ENCODE measurements at regions not wholly inside any gene's neighbourhood (a gene's known extent, or its start where the extent isn't known, plus 50 kb on each side); places are given as distances from the start of the nearest gene placed in this dataset.

DNA sequence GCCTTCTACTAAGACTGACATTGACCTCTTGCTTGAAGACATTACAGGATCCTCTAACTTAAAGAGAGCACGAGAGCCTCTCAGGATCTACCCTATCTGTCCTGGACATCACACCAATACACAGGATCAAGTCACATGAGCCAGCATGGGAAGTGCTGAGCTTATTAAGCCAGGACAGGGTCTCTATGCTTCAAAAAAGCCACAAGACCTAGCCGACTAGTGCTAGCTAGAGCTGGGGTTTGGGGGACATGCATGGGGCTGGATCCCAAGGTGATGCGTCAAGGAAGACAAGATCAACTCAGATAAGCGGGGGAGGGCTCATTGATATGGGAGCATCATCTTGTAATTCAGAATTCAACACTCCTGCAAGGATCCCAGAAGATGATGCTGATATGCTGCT lies 167.2 kb upstream of the TAB2 start:
- Histone ChIP-seq H3K4me3 (ENCODE audit: low read depth, low read length) (no peak overlapping the region), H3K27ac (ENCODE audit: low read depth, low read length) (no peak overlapping the region), H3K9ac (ENCODE audit: low read depth, low read length) (no peak overlapping the region), H3K27me3 (ENCODE audit: control insufficient read depth, insufficient read depth, low read length) (no peaks in the 10 kb centered on the region), H3K9me3 (ENCODE audit: control insufficient read depth, insufficient read depth, low read length) (no peaks in the 10 kb centered on the region), H3K4me1 (ENCODE audit: control insufficient read depth, insufficient read depth, low read length) (no peaks in the 10 kb centered on the region), H3K36me3 (ENCODE audit: control insufficient read depth, insufficient read depth, low read length) (no peaks in the 10 kb centered on the region)

DNA sequence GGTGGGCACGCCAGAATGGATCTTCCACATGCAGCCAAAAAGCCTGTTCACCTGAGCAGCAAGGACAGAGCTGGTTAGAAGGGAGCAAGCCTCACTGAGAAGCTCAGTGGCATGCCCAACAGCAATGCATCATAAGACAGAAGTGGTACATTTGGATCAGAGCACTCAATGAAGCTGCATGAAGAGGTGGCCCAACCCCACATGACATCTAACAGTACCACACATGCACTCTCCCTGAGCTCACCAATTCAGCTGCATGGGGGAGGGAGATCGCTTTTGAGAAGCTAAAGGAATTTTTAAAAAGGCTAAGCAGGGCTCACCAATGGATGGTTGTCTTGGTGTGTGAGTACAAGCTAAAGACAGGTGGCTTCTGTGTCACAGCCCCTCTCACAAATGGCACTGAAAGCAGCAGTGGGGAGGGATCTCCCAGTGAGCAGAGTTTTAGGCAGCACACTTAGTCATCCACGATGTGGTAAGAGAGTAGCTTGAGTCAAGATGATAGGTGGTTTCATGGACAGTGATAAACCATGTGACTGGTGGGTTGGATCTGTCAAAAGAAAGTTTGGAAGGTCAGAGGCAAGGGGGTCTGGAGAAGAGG lies 166.6 kb upstream of the TAB2 start:
- H3K9ac ChIP-seq (ENCODE audit: low read depth, low read length): no peak overlapping the region
- no peak overlapping the region for H3K4me3 ChIP-seq (ENCODE audit: low read depth, low read length)
- no peaks in the 10 kb centered on the region for H3K9me3 ChIP-seq (ENCODE audit: control insufficient read depth, insufficient read depth, low read length)
- H3K27ac ChIP-seq (ENCODE audit: low read depth, low read length): no peak overlapping the region
- no peaks in the 10 kb centered on the region for H3K27me3 ChIP-seq (ENCODE audit: control insufficient read depth, insufficient read depth, low read length)
- H3K36me3 ChIP-seq (ENCODE audit: control insufficient read depth, insufficient read depth, low read length): no peaks in the 10 kb centered on the region
- H3K4me1 ChIP-seq (ENCODE audit: control insufficient read depth, insufficient read depth, low read length): no peaks in the 10 kb centered on the region

DNA sequence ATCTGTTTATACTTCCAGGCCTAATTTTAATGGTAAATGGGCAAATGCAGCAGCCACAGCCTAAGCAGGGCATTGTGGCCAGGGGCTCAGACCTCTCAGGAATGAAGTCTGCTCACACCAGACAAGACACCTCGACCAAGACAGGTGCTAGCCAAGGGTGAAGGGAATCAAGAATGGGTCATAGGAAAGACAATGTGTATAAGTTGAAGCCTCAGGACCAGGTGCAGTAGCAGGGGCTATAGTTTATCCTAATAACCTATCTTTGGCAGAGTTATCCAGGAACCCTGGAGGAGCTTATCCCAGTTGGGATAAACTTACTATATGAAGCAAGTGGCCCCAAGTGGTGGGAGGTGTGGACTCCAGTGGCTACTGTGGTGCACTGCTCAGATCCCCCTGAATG lies 165.0 kb upstream of the TAB2 start:
- Histone ChIP-seq H3K27ac (ENCODE audit: low read depth, low read length) (no peak overlapping the region), H3K27me3 (ENCODE audit: control insufficient read depth, insufficient read depth, low read length) (no peaks in the 10 kb centered on the region), H3K4me3 (ENCODE audit: low read depth, low read length) (no peak overlapping the region), H3K9ac (ENCODE audit: low read depth, low read length) (no peak overlapping the region), H3K4me1 (ENCODE audit: control insufficient read depth, insufficient read depth, low read length) (peaks cover 7% of the 10 kb centered on the region), H3K9me3 (ENCODE audit: control insufficient read depth, insufficient read depth, low read length) (no peaks in the 10 kb centered on the region), H3K36me3 (ENCODE audit: control insufficient read depth, insufficient read depth, low read length) (no peaks in the 10 kb centered on the region)

DNA sequence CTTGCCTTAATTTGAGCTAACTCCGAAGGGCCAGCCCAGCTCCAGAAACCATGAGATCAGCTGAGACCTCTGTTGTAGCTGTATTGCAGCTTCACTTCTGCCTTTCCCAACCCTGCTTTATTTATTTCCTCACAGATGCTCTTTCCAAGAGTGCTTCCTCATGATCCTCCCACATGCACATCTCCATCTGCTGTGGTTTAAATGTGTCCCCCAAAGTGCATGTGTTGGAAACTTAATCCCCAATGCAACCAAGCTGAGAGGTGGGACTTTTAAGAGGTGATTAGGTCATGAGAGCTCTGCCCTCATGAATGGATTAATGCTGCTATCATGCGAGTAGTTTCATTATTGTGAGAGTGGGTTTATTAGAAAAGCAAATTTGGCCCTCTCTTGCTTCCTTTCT lies 164.4 kb upstream of the TAB2 start:
- Histone ChIP-seq H3K36me3 (ENCODE audit: control insufficient read depth, insufficient read depth, low read length) (no peaks in the 10 kb centered on the region), H3K27ac (ENCODE audit: low read depth, low read length) (no peak overlapping the region), H3K4me1 (ENCODE audit: control insufficient read depth, insufficient read depth, low read length) (peaks cover 13% of the 10 kb centered on the region), H3K9me3 (ENCODE audit: control insufficient read depth, insufficient read depth, low read length) (no peaks in the 10 kb centered on the region), H3K27me3 (ENCODE audit: control insufficient read depth, insufficient read depth, low read length) (no peaks in the 10 kb centered on the region), H3K4me3 (ENCODE audit: low read depth, low read length) (no peak overlapping the region), H3K9ac (ENCODE audit: low read depth, low read length) (no peak overlapping the region)

DNA sequence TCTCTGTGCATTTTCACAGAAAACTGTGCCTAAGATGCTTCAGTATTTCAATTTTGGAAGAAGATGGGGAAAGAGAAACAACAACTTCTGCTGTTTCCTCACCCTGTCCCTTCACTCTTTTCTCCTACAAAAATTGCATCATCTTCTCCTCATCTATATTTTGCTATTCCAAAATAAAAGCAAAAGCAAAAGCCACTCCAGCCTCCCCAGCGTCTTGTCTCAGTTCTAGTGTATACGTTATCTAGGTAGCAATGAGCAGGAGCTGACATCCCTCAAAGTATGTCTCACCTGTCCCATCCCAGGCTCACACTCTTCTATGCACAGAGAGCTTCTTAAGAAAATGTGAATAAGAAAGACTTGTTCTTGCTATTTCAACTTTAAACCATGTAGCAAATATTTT lies 163.8 kb upstream of the TAB2 start:
- no peaks in the 10 kb centered on the region for H3K27me3 ChIP-seq (ENCODE audit: control insufficient read depth, insufficient read depth, low read length)

DNA sequence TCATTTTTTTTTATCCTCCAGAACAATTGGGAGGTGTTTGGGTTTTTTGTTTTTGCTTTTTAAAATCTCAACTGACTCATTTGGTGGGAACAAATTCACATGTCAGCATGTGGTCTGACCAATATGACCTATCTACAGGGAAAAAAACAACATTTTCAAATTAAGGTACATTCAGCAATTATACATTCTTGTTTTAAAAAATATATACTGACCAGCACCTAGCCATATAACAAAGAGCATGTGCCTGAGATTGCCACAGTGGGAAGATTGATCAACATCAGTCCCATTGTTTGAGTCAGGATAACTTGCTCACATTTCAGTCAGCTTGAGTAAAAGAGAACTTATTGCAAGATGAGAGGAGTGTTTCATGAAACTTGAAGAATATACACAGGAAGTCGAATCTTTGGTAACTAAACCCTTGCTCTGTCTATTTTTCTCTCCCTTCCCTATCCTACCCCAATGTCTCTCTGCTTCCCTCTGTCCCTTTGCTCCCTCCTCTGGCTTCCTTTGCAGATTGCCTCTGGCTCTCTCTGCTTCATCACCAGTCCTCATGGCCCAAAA lies 163.2 kb upstream of the TAB2 start:
- Histone ChIP-seq H3K9me3 (ENCODE audit: control insufficient read depth, insufficient read depth, low read length) (no peaks in the 10 kb centered on the region), H3K4me1 (ENCODE audit: control insufficient read depth, insufficient read depth, low read length) (peaks cover 15% of the 10 kb centered on the region), H3K27ac (ENCODE audit: low read depth, low read length) (no peak overlapping the region), H3K27me3 (ENCODE audit: control insufficient read depth, insufficient read depth, low read length) (no peaks in the 10 kb centered on the region), H3K4me3 (ENCODE audit: low read depth, low read length) (no peak overlapping the region), H3K9ac (ENCODE audit: low read depth, low read length) (no peak overlapping the region), H3K36me3 (ENCODE audit: control insufficient read depth, insufficient read depth, low read length) (no peaks in the 10 kb centered on the region)

More for the DNA sequence above, 163.8 kb upstream of the TAB2 start:
- Histone ChIP-seq H3K9me3 (ENCODE audit: control insufficient read depth, insufficient read depth, low read length) (no peaks in the 10 kb centered on the region), H3K4me3 (ENCODE audit: low read depth, low read length) (no peak overlapping the region), H3K9ac (ENCODE audit: low read depth, low read length) (no peak overlapping the region), H3K36me3 (ENCODE audit: control insufficient read depth, insufficient read depth, low read length) (no peaks in the 10 kb centered on the region), H3K27ac (ENCODE audit: low read depth, low read length) (no peak overlapping the region), H3K4me1 (ENCODE audit: control insufficient read depth, insufficient read depth, low read length) (peaks cover 15% of the 10 kb centered on the region)

DNA sequence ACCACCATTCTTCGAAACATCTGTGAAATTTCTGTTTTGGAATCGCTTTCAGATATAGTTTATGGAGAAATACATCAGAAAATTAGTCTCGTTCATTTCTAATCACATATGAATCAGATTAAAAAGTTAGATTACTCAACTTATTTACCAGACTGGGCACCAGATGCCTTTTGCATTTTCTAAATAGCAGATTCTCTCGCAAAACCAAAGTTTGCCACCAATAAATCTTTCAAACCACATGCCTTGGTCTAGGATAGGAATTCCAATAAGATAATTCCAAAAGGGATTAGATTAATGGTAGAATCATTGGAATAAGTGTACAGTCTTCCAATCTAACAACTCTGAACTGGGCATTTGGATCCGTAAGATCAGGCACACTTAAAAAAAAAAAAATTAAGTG lies 160.4 kb upstream of the TAB2 start:
- Histone ChIP-seq H3K36me3 (ENCODE audit: control insufficient read depth, insufficient read depth, low read length) (no peaks in the 10 kb centered on the region), H3K27ac (ENCODE audit: low read depth, low read length) (peak overlapping the region; percentile 5), H3K4me1 (ENCODE audit: control insufficient read depth, insufficient read depth, low read length) (peaks cover 15% of the 10 kb centered on the region), H3K9ac (ENCODE audit: low read depth, low read length) (peak overlapping the region; percentile 12; the same call in 1 of the 2 replicates), H3K4me3 (ENCODE audit: low read depth, low read length) (no peak overlapping the region), H3K27me3 (ENCODE audit: control insufficient read depth, insufficient read depth, low read length) (no peaks in the 10 kb centered on the region), H3K9me3 (ENCODE audit: control insufficient read depth, insufficient read depth, low read length) (no peaks in the 10 kb centered on the region)

DNA sequence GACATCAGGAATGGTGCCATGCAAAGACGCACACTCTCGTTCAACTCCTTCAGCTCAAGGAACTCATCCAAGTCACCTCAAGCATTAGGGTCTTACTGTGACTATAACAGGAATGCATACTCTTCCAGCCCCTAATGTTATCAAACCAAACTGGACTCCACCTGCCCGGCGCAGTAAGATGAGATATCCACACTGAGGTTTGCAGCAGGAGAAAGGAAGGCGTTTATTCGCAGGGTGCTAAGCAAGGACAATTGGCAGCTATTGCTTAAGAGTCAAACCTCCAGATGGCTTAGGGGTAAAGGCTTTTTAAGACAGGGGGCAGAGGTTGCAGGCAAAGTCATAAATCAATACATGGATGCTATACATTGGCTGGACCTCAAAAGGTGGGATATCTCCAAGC lies 159.4 kb upstream of the TAB2 start:
- Histone ChIP-seq H3K27me3 (ENCODE audit: control insufficient read depth, insufficient read depth, low read length) (no peaks in the 10 kb centered on the region), H3K27ac (ENCODE audit: low read depth, low read length) (no peak overlapping the region), H3K9me3 (ENCODE audit: control insufficient read depth, insufficient read depth, low read length) (no peaks in the 10 kb centered on the region), H3K36me3 (ENCODE audit: control insufficient read depth, insufficient read depth, low read length) (no peaks in the 10 kb centered on the region), H3K4me3 (ENCODE audit: low read depth, low read length) (no peak overlapping the region), H3K9ac (ENCODE audit: low read depth, low read length) (no peak overlapping the region), H3K4me1 (ENCODE audit: control insufficient read depth, insufficient read depth, low read length) (peaks cover 15% of the 10 kb centered on the region)

DNA sequence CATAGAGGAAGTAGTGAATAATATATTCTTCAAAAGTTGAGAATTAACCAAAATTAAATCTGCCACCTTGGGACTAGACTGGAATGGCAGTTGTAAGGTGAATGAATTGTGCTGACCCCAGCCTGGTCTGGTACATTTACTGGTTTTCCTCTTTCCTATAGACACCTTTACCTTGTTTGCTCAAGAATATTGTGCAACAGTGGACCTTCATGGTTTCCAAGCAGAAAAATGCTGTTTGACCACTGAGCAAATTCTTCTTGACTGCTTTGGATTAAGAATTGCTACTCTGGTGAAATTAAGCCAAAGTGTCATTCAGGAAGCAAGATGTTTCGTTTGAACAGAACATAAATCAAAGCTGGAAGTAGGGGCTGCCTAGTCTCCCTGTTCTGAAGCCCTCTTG lies 156.6 kb upstream of the TAB2 start:
- no peaks in the 10 kb centered on the region for H3K36me3 ChIP-seq (ENCODE audit: control insufficient read depth, insufficient read depth, low read length)
- no peak overlapping the region for H3K27ac ChIP-seq (ENCODE audit: low read depth, low read length)
- no peak overlapping the region for H3K9ac ChIP-seq (ENCODE audit: low read depth, low read length)
- H3K27me3 ChIP-seq (ENCODE audit: control insufficient read depth, insufficient read depth, low read length): no peaks in the 10 kb centered on the region
- H3K9me3 ChIP-seq (ENCODE audit: control insufficient read depth, insufficient read depth, low read length): no peaks in the 10 kb centered on the region
- no peak overlapping the region for H3K4me3 ChIP-seq (ENCODE audit: low read depth, low read length)
- H3K4me1 ChIP-seq (ENCODE audit: control insufficient read depth, insufficient read depth, low read length): peaks cover 17% of the 10 kb centered on the region

DNA sequence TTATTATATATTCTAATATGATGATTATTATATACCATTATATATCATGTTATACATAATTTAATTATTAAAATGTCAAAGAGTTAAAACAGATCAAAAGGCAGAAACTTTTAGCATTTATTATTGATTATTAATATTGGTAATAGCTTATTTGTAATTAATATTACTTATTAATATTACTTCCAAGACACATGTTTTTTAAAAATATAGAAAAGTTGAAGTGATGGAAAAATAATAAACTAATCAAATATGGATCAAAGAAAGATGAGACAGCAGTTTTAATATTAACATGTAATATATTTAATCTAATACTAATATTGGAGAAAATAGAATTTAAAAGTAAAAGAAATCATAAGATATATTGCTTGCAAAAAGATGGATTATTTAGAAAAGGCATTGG lies 154.6 kb upstream of the TAB2 start:
- H3K4me3 ChIP-seq (ENCODE audit: low read depth, low read length): no peak overlapping the region
- no peak overlapping the region for H3K9ac ChIP-seq (ENCODE audit: low read depth, low read length)
- H3K36me3 ChIP-seq (ENCODE audit: control insufficient read depth, insufficient read depth, low read length): no peaks in the 10 kb centered on the region
- no peaks in the 10 kb centered on the region for H3K27me3 ChIP-seq (ENCODE audit: control insufficient read depth, insufficient read depth, low read length)
- H3K4me1 ChIP-seq (ENCODE audit: control insufficient read depth, insufficient read depth, low read length): peaks cover 7% of the 10 kb centered on the region
- no peak overlapping the region for H3K27ac ChIP-seq (ENCODE audit: low read depth, low read length)
- H3K9me3 ChIP-seq (ENCODE audit: control insufficient read depth, insufficient read depth, low read length): no peaks in the 10 kb centered on the region

DNA sequence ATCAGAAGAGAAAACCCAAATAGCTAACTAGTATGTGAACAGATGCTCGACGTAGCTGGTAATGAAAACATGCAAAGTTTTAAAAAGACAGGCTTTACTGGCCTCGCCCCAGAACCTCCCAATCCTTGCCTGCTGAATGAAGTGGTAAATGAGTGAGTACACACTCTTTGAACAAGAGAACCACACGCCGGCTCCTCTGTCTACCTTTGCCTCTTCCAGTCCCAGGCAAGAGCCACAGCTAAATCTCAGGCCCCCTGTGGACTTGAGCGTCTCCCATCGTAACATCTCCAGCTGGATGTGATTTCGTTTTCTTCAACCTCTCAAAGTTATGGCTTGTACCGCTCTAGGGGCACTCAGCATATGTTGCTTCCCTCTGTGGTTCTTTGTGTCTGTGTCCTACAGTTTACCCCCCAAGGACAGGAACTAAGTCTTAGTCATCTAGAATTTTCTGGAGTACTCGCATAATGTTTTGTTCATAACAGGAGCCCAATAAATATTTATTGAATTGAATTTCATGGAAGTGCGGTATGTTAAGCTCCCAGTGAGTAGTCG lies 153.2 kb upstream of the TAB2 start:
- H3K36me3 ChIP-seq (ENCODE audit: control insufficient read depth, insufficient read depth, low read length): no peaks in the 10 kb centered on the region
- 0 out of 2 replicates have a peak, but pooled peaks cover 2% of the 10 kb centered on the region for H3K4me1 ChIP-seq (ENCODE audit: control insufficient read depth, insufficient read depth, low read length)
- no peak overlapping the region for H3K4me3 ChIP-seq (ENCODE audit: low read depth, low read length)
- no peaks in the 10 kb centered on the region for H3K27me3 ChIP-seq (ENCODE audit: control insufficient read depth, insufficient read depth, low read length)
- H3K9ac ChIP-seq (ENCODE audit: low read depth, low read length): no peak overlapping the region
- no peak overlapping the region for H3K27ac ChIP-seq (ENCODE audit: low read depth, low read length)
- no peaks in the 10 kb centered on the region for H3K9me3 ChIP-seq (ENCODE audit: control insufficient read depth, insufficient read depth, low read length)

Measured in HUES48 (cell line).